HCT116 (cell line): ENCODE measurements at regions not wholly inside any gene's neighbourhood (a gene's known extent, or its start where the extent isn't known, plus 50 kb on each side); places are given as distances from the start of the nearest gene placed in this dataset.

Experiments used
- ATAC-seq: fragments of 200-7000 bp; cut with Tn5 transposase; 2 replicates; pipeline ENCODE4 v1.9.1; 2020; ENCODE audit warnings: mild to moderate bottlenecking, moderate library complexity
- BruUV-seq: library from RNA; stranded (reverse); fragments of 400-500 nt; replicated peaks from 2 replicates; lab custom pipeline; 2021; lab: Mats Ljungman, UMichigan
- CTCF ChIA-PET: fragments of 300-600 bp; sonication (Branson Sonifier 250); formaldehyde crosslinking; loops from one replicate; lab custom pipeline; 2021; ENCODE audit warnings: antibody characterized with exemption; lab: Charles Lee
- POLR2A ChIA-PET: fragments of 300-600, 350-600 bp; sonication (Branson Sonifier 250); formaldehyde crosslinking; loops from one replicate; lab custom pipeline; 2021; ENCODE audit warnings: antibody characterized with exemption; lab: Charles Lee
- RAD21 ChIA-PET, 2 experiments: fragments of 300-600 bp; sonication (Branson Sonifier 250); formaldehyde crosslinking; loops; one replicate each; lab custom pipeline; 2023; ENCODE audit warnings: low total read pairs in 2 of 2; ENCODE audit not compliant: uncharacterized antibody in 2 of 2, unreplicated experiment in 2 of 2, low non-redundant PET in 1 of 2; lab: Charles Lee
- DNase-seq: peaks from one replicate; pipeline ENCODE4 v3.0.0-alpha.2; 2010; ENCODE audit warnings: low read depth, low spot score
- H2AFZ ChIP-seq: fragments of 200-600 bp; shearing (Covaris generic), sonication (generic); 2 replicates; pipeline ENCODE4 v1.6.1; 2017; ENCODE audit warnings: low read depth, mixed run types, mixed read lengths, antibody characterized with exemption, low read length; ENCODE audit not compliant: poor library complexity, severe bottlenecking
- H3K27ac ChIP-seq: 2 replicates; pipeline ENCODE4 v1.5.1; 2012; ENCODE audit warnings: low read depth, low read length
- H3K27me3 ChIP-seq: fragments of 200-600 bp; sonication (generic); 2 replicates; pipeline ENCODE4 v1.6.1; 2016; ENCODE audit warnings: mixed run types, low read length, mixed read lengths; ENCODE audit not compliant: insufficient read depth
- H3K36me3 ChIP-seq, 2 experiments: fragments of 200-500 bp in 1 of 2; fragments of 200-600 bp in 1 of 2; sonication (Bioruptor generic) in 1 of 2; sonication (generic) in 1 of 2; 2 replicates each; pipeline versions ENCODE4 v1.5.1 to v1.6.1; 2014 to 2016; ENCODE audit warnings: low read length in 2 of 2, inconsistent platforms in 1 of 2, mixed read lengths in 1 of 2, mixed run types in 1 of 2; ENCODE audit not compliant: insufficient read depth in 2 of 2, control insufficient read depth in 1 of 2
- H3K4me1 ChIP-seq, 2 experiments: fragments of 200-600 bp in 1 of 2; sonication (generic) in 1 of 2; 2 replicates each; pipeline versions ENCODE4 v1.5.1 to v1.6.1; 2012 to 2017; ENCODE audit warnings: low read length in 2 of 2, inconsistent platforms in 1 of 2, mild to moderate bottlenecking in 1 of 2, mixed read lengths in 1 of 2, mixed run types in 1 of 2, moderate library complexity in 1 of 2; ENCODE audit not compliant: insufficient read depth in 2 of 2, control insufficient read depth in 1 of 2
- H3K4me2 ChIP-seq: fragments of 200-600 bp; sonication (generic); 2 replicates; pipeline ENCODE4 v1.6.1; 2017; ENCODE audit warnings: mixed run types, low read length, mixed read lengths
- H3K4me3 ChIP-seq, 2 experiments: fragments of 200-600 bp in 1 of 2; sonication (generic) in 1 of 2; replicated peaks in 1 of 2; 2 replicates each; pipeline ENCODE4 v1.5.1; 2011 to 2016; ENCODE audit warnings: low read length in 2 of 2, control low read depth in 1 of 2, low read depth in 1 of 2, mild to moderate bottlenecking in 1 of 2, mixed read lengths in 1 of 2, mixed run types in 1 of 2
- H3K79me2 ChIP-seq: fragments of 200-600 bp; sonication (generic); 2 replicates; pipeline ENCODE4 v1.6.1; 2017; ENCODE audit warnings: mild to moderate bottlenecking, mixed run types, low read length, moderate library complexity, mixed read lengths; ENCODE audit not compliant: insufficient read depth
- H3K9ac ChIP-seq: fragments of 200-600 bp; sonication (generic); 2 replicates; pipeline ENCODE4 v1.6.1; 2016; ENCODE audit warnings: low read length, mixed read lengths
- H3K9me2 ChIP-seq: fragments of 200-600 bp; sonication (generic), shearing (Covaris generic); 2 replicates; pipeline ENCODE4 v1.6.1; 2017; ENCODE audit warnings: mixed run types, mild to moderate bottlenecking, moderate library complexity; ENCODE audit not compliant: insufficient read depth
- H3K9me3 ChIP-seq, 2 experiments: fragments of 200-500 bp in 1 of 2; fragments of 200-600 bp in 1 of 2; sonication (Bioruptor generic) in 1 of 2; sonication (generic) in 1 of 2; 2 replicates each; pipeline ENCODE4 v1.6.1; 2014 to 2017; ENCODE audit warnings: low read length in 2 of 2, mixed read lengths in 2 of 2, inconsistent platforms in 1 of 2, low read depth in 1 of 2, mild to moderate bottlenecking in 1 of 2, mixed run types in 1 of 2, moderate library complexity in 1 of 2; ENCODE audit not compliant: control insufficient read depth in 1 of 2, insufficient read depth in 1 of 2
- H4K20me1 ChIP-seq: fragments of 200-600 bp; sonication (generic), shearing (Covaris generic); 2 replicates; pipeline ENCODE4 v1.6.1; 2017; ENCODE audit warnings: mixed run types, mild to moderate bottlenecking, moderate library complexity; ENCODE audit not compliant: insufficient read depth
- CBX3 ChIP-seq: IDR thresholded peaks from 2 replicates; pipeline ENCODE4 v1.6.1; 2012; ENCODE audit warnings: low read depth
- EGR1 ChIP-seq: IDR thresholded peaks from 2 replicates; pipeline ENCODE4 v1.6.1; 2012; ENCODE audit warnings: low read depth
- ELF1 ChIP-seq: IDR thresholded peaks from 2 replicates; pipeline ENCODE4 v1.6.1; 2012; ENCODE audit warnings: low read depth, borderline replicate concordance
- EZH2 ChIP-seq: fragments of 200-600 bp; sonication (generic); IDR thresholded peaks from 2 replicates; pipeline ENCODE4 v1.6.1; 2017; ENCODE audit warnings: antibody characterized with exemption, mixed run types
- EZH2phosphoT487 ChIP-seq: fragments of 200-600 bp; IDR thresholded peaks from 2 replicates; pipeline ENCODE4 v1.6.1; 2018; ENCODE audit warnings: antibody characterized with exemption, borderline replicate concordance
- JUND ChIP-seq: IDR thresholded peaks from 2 replicates; pipeline ENCODE4 v1.6.1; 2012
- POLR2A ChIP-seq: IDR thresholded peaks from 2 replicates; pipeline ENCODE4 v1.7.0; 2011; ENCODE audit warnings: borderline replicate concordance; ENCODE audit not compliant: insufficient read depth, insufficient read length; ENCODE audit errors: extremely low read depth
- POLR2AphosphoS5 ChIP-seq: IDR thresholded peaks from 2 replicates; pipeline ENCODE4 v1.6.1; 2011; ENCODE audit warnings: mild to moderate bottlenecking, low read depth, low read length, moderate library complexity
- RAD21 ChIP-seq: IDR thresholded peaks from 2 replicates; pipeline ENCODE4 v1.6.1; 2012; ENCODE audit warnings: low read depth, mild to moderate bottlenecking
- SIN3A ChIP-seq: IDR thresholded peaks from 2 replicates; pipeline ENCODE4 v1.6.1; 2012; ENCODE audit warnings: low read depth
- SP1 ChIP-seq: IDR thresholded peaks from 2 replicates; pipeline ENCODE4 v1.6.1; 2012; ENCODE audit warnings: low read depth
- SRF ChIP-seq: IDR thresholded peaks from 2 replicates; pipeline ENCODE4 v1.6.1; 2012; ENCODE audit warnings: low read depth
- TCF7L2 ChIP-seq: IDR thresholded peaks from 2 replicates; pipeline ENCODE4 v1.7.0; 2011; ENCODE audit warnings: borderline replicate concordance, inconsistent platforms; ENCODE audit not compliant: insufficient read depth, insufficient read length; ENCODE audit errors: extremely low read depth
- YY1 ChIP-seq: IDR thresholded peaks from 2 replicates; pipeline ENCODE4 v1.6.1; 2011; ENCODE audit warnings: low read length, low read depth, moderate library complexity, mild to moderate bottlenecking; ENCODE audit not compliant: insufficient replicate concordance; ENCODE audit errors: extremely low read depth
- ZBTB33 ChIP-seq: IDR thresholded peaks from 2 replicates; pipeline ENCODE4 v1.6.1; 2011; ENCODE audit warnings: mild to moderate bottlenecking, low read length, moderate library complexity; ENCODE audit not compliant: insufficient replicate concordance; ENCODE audit errors: extremely low read depth
- ZFX ChIP-seq: fragments of 450-650 bp; IDR thresholded peaks from 2 replicates; pipeline ENCODE4 v1.6.1; 2017
- intact Hi-C: fragments of 100-400 bp; cut with micrococcal nuclease; formaldehyde crosslinking; loops from 2 replicates; pipeline ENCODE4 v1.10.0; 2022
- TF ChIP-seq, protein P1 (sequence below), 3 experiments: fragments of 200-600 bp in 1 of 3; sonication (generic) in 1 of 3; IDR thresholded peaks in 2 of 3; conservative IDR thresholded peaks in 1 of 3; 2 replicates each; pipeline ENCODE4 v1.5.1; 2012 to 2017; ENCODE audit warnings: low read depth in 2 of 3, low read length in 2 of 3, antibody characterized with exemption in 1 of 3, borderline replicate concordance in 1 of 3, control low read depth in 1 of 3, mild to moderate bottlenecking in 1 of 3, mixed read lengths in 1 of 3, mixed run types in 1 of 3, moderate library complexity in 1 of 3; ENCODE audit not compliant: insufficient read depth in 1 of 3
- TF ChIP-seq, protein P2 (sequence below): IDR thresholded peaks from 2 replicates; pipeline ENCODE4 v1.6.1; 2012

DNA sequence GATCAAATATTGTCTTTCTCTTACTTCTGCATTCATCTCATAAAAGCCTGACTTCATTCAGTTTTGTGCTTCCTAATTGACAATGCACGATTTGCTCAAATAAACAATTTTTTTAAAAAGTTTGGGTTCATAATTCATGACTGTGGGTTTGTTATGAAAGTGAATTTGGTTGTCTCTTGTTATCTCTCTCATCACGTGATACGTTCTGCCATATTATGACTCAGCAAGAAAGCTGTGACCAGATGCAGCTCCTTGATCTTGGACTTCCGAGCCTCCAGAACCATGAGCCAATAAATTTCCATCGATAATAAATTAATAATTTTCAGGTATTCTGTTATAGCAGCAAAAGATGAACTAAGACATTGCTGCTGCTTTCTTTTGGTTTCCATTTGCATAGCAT is 156.5 kb upstream of the LRATD1 start (continued):
- TF ChIP-seq, protein P1, sequence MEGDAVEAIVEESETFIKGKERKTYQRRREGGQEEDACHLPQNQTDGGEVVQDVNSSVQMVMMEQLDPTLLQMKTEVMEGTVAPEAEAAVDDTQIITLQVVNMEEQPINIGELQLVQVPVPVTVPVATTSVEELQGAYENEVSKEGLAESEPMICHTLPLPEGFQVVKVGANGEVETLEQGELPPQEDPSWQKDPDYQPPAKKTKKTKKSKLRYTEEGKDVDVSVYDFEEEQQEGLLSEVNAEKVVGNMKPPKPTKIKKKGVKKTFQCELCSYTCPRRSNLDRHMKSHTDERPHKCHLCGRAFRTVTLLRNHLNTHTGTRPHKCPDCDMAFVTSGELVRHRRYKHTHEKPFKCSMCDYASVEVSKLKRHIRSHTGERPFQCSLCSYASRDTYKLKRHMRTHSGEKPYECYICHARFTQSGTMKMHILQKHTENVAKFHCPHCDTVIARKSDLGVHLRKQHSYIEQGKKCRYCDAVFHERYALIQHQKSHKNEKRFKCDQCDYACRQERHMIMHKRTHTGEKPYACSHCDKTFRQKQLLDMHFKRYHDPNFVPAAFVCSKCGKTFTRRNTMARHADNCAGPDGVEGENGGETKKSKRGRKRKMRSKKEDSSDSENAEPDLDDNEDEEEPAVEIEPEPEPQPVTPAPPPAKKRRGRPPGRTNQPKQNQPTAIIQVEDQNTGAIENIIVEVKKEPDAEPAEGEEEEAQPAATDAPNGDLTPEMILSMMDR (IDR thresholded peaks at IDR 0.05 in 2 of 3, conservative IDR thresholded peaks at IDR 0.05 in 1 of 3; ENCODE audit: borderline replicate concordance in 1 of 3, insufficient read depth in 1 of 3, low read depth in 2 of 3, low read length in 2 of 3): no peak
- no peak for TF ChIP-seq POLR2AphosphoS5
- no peak for TF ChIP-seq SRF

DNA sequence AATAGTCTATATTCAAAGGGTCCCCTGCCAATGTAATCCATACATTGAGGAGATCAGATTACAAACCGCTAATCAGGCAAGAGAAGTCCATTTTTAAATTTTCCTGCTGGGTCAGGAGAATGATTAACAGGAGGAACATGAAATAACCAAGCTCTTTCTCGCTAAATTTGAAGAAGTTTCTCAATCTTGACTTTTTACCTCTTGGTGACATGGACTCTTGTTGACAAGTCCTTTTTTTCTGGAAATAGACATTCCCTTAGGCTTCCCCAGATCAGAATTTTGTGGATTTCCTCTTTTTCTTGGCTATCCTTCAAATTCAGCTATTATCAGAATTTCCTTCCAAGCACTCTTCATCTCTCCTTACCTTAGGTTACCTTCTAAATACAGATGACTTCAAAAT is 153.0 kb upstream of the LRATD1 start:
- H3K4me2 ChIP-seq: no peak overlapping the region
- ChIA-PET RAD21 (no interaction called here), CTCF (no interaction called here), POLR2A (no interaction called here)
- no peaks in the 10 kb centered on the region for H3K27me3 ChIP-seq
- no peak overlapping the region for H3K4me3 ChIP-seq
- H3K36me3 ChIP-seq: no peaks in the 10 kb centered on the region
- no peak overlapping the region for H2AFZ ChIP-seq
- ATAC-seq (no peak), DNase-seq (no peak)
- intact Hi-C loops: no loop called here
- H3K9me2 ChIP-seq: no peaks in the 10 kb centered on the region
- no peak overlapping the region for H3K27ac ChIP-seq
- TF ChIP-seq SIN3A: no peak
- TF ChIP-seq, protein P1 (IDR thresholded peaks at IDR 0.05 in 2 of 3, conservative IDR thresholded peaks at IDR 0.05 in 1 of 3; ENCODE audit: borderline replicate concordance in 1 of 3, insufficient read depth in 1 of 3, low read depth in 2 of 3, low read length in 2 of 3): no peak
- TF ChIP-seq JUND: no peak
- TF ChIP-seq EGR1: no peak
- no peak for TF ChIP-seq SP1
- no peak for TF ChIP-seq YY1
- no peak for TF ChIP-seq EZH2
- no peak for TF ChIP-seq POLR2A
- TF ChIP-seq, protein P2, sequence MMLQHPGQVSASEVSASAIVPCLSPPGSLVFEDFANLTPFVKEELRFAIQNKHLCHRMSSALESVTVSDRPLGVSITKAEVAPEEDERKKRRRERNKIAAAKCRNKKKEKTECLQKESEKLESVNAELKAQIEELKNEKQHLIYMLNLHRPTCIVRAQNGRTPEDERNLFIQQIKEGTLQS: no peak
- TF ChIP-seq RAD21: no peak
- no peak for TF ChIP-seq CBX3
- TF ChIP-seq EZH2phosphoT487: no peak
- no peak for TF ChIP-seq ZBTB33
- TF ChIP-seq ELF1: no peak
- no peak for TF ChIP-seq ZFX
- TF ChIP-seq TCF7L2: no peak
- no peak for TF ChIP-seq SRF
- TF ChIP-seq, all 23 proteins: peak for 0
- no peaks in the 10 kb centered on the region for H3K4me1 ChIP-seq
- H4K20me1 ChIP-seq: no peaks in the 10 kb centered on the region
- no peaks in the 10 kb centered on the region for H3K79me2 ChIP-seq
- BruUV-seq: no TSS peak
- H3K9ac ChIP-seq: no peak overlapping the region
- peaks cover 3 to 22% of the 10 kb centered on the region in 2 experiments; a peak in 2 of 4 replicates for H3K9me3 ChIP-seq
